ENCODE measurements at regions not wholly inside any gene's neighbourhood (a gene's known extent, or its start where the extent isn't known, plus 50 kb on each side); places are given as distances from the start of the nearest gene placed in this dataset.

DNA sequence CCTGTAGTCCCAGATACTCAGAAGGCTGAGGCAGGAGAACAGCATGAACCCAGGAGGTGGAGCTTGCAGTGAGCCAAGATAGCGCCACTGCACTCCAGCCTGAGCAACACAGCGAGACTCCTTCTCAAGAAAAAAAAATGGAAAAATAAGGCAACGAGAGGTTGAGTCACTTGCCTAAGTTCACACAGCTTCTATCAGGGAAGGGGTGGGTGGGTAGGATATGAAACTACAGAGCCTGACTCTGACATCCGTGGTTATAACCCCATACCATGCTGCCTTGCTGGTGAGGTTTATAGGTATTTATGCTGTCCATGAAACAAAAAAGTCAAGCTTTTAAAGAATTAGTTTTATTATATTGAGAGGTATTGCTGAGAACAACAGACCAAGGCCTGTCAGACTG, 61.5 kb upstream of the RAB4A start:
- TF ChIP-seq, protein P1, sequence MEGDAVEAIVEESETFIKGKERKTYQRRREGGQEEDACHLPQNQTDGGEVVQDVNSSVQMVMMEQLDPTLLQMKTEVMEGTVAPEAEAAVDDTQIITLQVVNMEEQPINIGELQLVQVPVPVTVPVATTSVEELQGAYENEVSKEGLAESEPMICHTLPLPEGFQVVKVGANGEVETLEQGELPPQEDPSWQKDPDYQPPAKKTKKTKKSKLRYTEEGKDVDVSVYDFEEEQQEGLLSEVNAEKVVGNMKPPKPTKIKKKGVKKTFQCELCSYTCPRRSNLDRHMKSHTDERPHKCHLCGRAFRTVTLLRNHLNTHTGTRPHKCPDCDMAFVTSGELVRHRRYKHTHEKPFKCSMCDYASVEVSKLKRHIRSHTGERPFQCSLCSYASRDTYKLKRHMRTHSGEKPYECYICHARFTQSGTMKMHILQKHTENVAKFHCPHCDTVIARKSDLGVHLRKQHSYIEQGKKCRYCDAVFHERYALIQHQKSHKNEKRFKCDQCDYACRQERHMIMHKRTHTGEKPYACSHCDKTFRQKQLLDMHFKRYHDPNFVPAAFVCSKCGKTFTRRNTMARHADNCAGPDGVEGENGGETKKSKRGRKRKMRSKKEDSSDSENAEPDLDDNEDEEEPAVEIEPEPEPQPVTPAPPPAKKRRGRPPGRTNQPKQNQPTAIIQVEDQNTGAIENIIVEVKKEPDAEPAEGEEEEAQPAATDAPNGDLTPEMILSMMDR (IDR thresholded peaks at IDR 0.05) = no peak
- no peak for TF ChIP-seq POLR2A (IDR thresholded peaks at IDR 0.05)

Measured in right lobe of liver (tissue), 4 donors.